ENCODE measurements at regions not wholly inside any gene's neighbourhood (a gene's known extent, or its start where the extent isn't known, plus 50 kb on each side); places are given as distances from the start of the nearest gene placed in this dataset.

- Mint-ChIP-seq H3K27me3 (ENCODE audit: low read depth) (no peaks in the 10 kb centered on the region), H3K27ac (ENCODE audit: unreplicated experiment) (no peak overlapping the region), H3K9me3 (ENCODE audit: low read depth) (peaks cover 11% of the 10 kb centered on the region), H3K4me3 (ENCODE audit: unreplicated experiment) (no peak overlapping the region), H3K4me1 (ENCODE audit: low read depth) (peaks cover 12% of the 10 kb centered on the region), H3K36me3 (ENCODE audit: low read depth) (peaks cover under 1% of the 10 kb centered on the region)
- no peak for DNase-seq (ENCODE audit: low spot score)
- no peak for TF ChIP-seq CTCF (IDR thresholded peaks at IDR 0.05)
These were observed 359.6 kb upstream of the ID4 start for GRCh38 chr6:19477563-19477962.

- Mint-ChIP-seq H3K27ac (ENCODE audit: unreplicated experiment) (no peak overlapping the region), H3K36me3 (ENCODE audit: low read depth) (peaks cover 3% of the 10 kb centered on the region), H3K27me3 (ENCODE audit: low read depth) (no peaks in the 10 kb centered on the region), H3K4me1 (ENCODE audit: low read depth) (peaks cover 12% of the 10 kb centered on the region), H3K4me3 (ENCODE audit: unreplicated experiment) (no peak overlapping the region), H3K9me3 (ENCODE audit: low read depth) (peaks cover 16% of the 10 kb centered on the region)
- TF ChIP-seq CTCF (IDR thresholded peaks at IDR 0.05): no peak
- no peak for DNase-seq (ENCODE audit: low spot score)
These were observed 358.9 kb upstream of the ID4 start for GRCh38 chr6:19478273-19478672.

DNA sequence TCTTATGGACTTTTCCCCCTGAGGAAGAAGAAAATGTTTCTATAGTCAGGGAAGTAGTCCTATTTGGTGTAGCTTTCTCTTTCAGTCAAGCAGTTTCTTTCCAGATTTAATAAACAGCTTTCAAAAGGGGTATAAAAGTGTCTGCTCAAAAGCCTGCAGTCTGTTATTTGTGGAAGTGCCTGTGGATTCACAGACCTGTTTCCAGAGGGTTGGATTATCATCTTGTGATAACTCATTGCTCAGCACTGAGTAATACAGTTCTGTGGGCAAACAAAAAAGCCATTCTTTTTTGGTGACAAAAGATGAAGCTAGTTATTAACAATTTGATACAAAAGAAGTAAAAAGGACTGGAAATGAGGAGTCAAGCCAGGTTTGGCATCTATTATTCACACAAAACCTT is 358.2 kb upstream of the ID4 start:
- H3K27me3 Mint-ChIP-seq (ENCODE audit: low read depth): no peaks in the 10 kb centered on the region
- no peak for DNase-seq (ENCODE audit: low spot score)
- peak overlapping the region; percentile 6 for H3K27ac Mint-ChIP-seq (ENCODE audit: unreplicated experiment)
- H3K9me3 Mint-ChIP-seq (ENCODE audit: low read depth): peaks cover 12% of the 10 kb centered on the region
- no peak overlapping the region for H3K4me3 Mint-ChIP-seq (ENCODE audit: unreplicated experiment)
- H3K36me3 Mint-ChIP-seq (ENCODE audit: low read depth): peaks cover 3% of the 10 kb centered on the region
- peaks cover 12% of the 10 kb centered on the region for H3K4me1 Mint-ChIP-seq (ENCODE audit: low read depth)
- TF ChIP-seq CTCF (IDR thresholded peaks at IDR 0.05): no peak

DNA sequence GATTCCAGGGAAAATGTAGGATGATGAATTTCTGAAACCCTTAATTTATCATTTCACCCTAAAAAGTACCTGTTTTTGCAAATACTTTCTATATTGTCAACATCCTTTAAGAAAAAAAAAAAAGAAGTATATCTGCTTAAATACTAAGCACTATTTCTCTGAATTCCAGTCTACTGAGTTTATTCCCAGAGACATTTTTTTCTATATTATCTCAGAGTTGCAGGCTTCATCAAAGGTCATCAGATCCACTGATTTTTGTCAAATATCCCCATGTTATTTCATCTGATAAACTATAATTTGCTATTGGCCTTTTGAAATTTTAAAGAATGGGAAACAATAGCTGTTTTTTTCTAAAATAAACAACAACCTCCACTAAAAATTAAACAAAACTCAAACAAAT is 357.6 kb upstream of the ID4 start:
- Mint-ChIP-seq H3K4me1 (ENCODE audit: low read depth) (peaks cover 12% of the 10 kb centered on the region), H3K9me3 (ENCODE audit: low read depth) (peaks cover 14% of the 10 kb centered on the region)
- no peak for TF ChIP-seq CTCF (IDR thresholded peaks at IDR 0.05)

DNA sequence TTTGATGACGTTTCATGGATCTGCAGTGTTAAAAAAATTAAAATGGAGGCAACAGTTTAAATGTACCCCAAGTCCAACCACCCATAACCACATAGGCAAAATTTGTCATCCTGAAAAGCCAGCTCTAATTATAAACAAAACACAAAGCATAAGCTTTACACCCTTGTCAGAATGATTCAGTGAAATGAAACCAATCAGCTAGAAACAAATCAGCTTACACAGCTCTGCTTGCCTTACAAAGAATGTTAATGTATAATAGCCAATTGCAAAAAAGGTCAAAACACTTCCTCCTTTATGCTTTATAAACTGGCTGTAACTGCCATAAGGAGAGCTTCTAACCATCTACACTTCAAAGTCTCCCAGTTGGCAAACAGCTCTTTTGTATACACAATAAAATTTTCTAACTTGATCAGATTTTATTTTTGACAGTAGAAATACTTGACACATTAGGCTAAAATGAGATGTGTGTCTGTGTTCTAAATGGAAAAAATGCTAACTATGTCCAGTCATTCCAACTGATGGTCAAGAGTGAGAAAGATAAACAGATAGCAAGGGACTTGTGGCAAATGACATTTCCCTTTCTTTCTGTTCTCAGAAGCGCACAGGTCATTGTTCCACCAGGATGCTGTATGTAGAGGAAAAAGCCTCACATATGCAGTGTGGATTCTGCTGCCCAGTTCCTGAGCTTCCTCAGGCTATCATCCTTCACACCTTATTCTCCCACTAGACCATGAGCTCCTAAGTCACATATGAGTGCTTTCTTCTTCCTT is 344.3 kb upstream of the ID4 start:
- no peak overlapping the region for H3K4me3 Mint-ChIP-seq (ENCODE audit: unreplicated experiment)
- peak overlapping the region; percentile 27 for H3K27ac Mint-ChIP-seq (ENCODE audit: unreplicated experiment)
- H3K27me3 Mint-ChIP-seq (ENCODE audit: low read depth): no peaks in the 10 kb centered on the region
- H3K36me3 Mint-ChIP-seq (ENCODE audit: low read depth): peaks cover 3% of the 10 kb centered on the region
- H3K9me3 Mint-ChIP-seq (ENCODE audit: low read depth): peaks cover 12% of the 10 kb centered on the region
- no peak for DNase-seq (ENCODE audit: low spot score)
- no peak for TF ChIP-seq CTCF (IDR thresholded peaks at IDR 0.05)
- peaks cover 14% of the 10 kb centered on the region for H3K4me1 Mint-ChIP-seq (ENCODE audit: low read depth)

More for the DNA sequence above, 357.6 kb upstream of the ID4 start:
- no peak overlapping the region for H3K4me3 Mint-ChIP-seq (ENCODE audit: unreplicated experiment)
- H3K27ac Mint-ChIP-seq (ENCODE audit: unreplicated experiment): no peak overlapping the region
- H3K36me3 Mint-ChIP-seq (ENCODE audit: low read depth): peaks cover 6% of the 10 kb centered on the region
- DNase-seq (ENCODE audit: low spot score): no peak
- H3K27me3 Mint-ChIP-seq (ENCODE audit: low read depth): no peaks in the 10 kb centered on the region
